ENCODE measurements at regions not wholly inside any gene's neighbourhood (a gene's known extent, or its start where the extent isn't known, plus 50 kb on each side); places are given as distances from the start of the nearest gene placed in this dataset.
"Not testable (repeated sequence)": the region's sequence is repeated elsewhere in the genome, so short reads cannot be mapped to it uniquely, and the experiment has no call there.

GRCh38 chr6:140208286-140208685 is 833.8 kb upstream of the CITED2 start:
- Mint-ChIP-seq H3K4me1 (ENCODE audit: low read depth) (no peaks in the 10 kb centered on the region), H3K4me3 (no peak overlapping the region), H3K27ac (no peak overlapping the region), H3K36me3 (no peaks in the 10 kb centered on the region), H3K27me3 (peaks cover 2% of the 10 kb centered on the region), H3K9me3 (no peaks in the 10 kb centered on the region)
- POLR2A ChIA-PET: no interaction called here
- DNase-seq: no peak
- intact Hi-C loops (cut with micrococcal nuclease): no loop called here
- CTCF ChIA-PET: interaction anchor here (0.6 kb wide), 1 partner anchor 409 kb away, joined by 4 read pairs; no protein-coding TSS in a partner anchor

- H3K36me3 Mint-ChIP-seq: no peaks in the 10 kb centered on the region
- intact Hi-C loops (cut with micrococcal nuclease): no loop called here
- no peak overlapping the region for H3K4me3 Mint-ChIP-seq
- ChIA-PET CTCF (no interaction called here), POLR2A (no interaction called here)
- H3K9me3 Mint-ChIP-seq: no peaks in the 10 kb centered on the region
- no peak overlapping the region for H3K27ac Mint-ChIP-seq
- no peak for DNase-seq
- peaks cover 2% of the 10 kb centered on the region for H3K27me3 Mint-ChIP-seq
- no peaks in the 10 kb centered on the region for H3K4me1 Mint-ChIP-seq (ENCODE audit: low read depth)
Measured at GRCh38 chr6:140205795-140206593, 831.5 kb upstream of the CITED2 start.

- Mint-ChIP-seq H3K4me1 (ENCODE audit: low read depth) (no peaks in the 10 kb centered on the region), H3K36me3 (no peaks in the 10 kb centered on the region), H3K27me3 (peaks cover 2% of the 10 kb centered on the region), H3K27ac (no peak overlapping the region), H3K4me3 (no peak overlapping the region), H3K9me3 (no peaks in the 10 kb centered on the region)
- ChIA-PET POLR2A (no interaction called here), CTCF (no interaction called here)
- intact Hi-C loops (cut with micrococcal nuclease): no loop called here
- DNase-seq: no peak
Measured at GRCh38 chr6:140204154-140204553, 829.7 kb upstream of the CITED2 start.

- Mint-ChIP-seq H3K9me3 (no peaks in the 10 kb centered on the region), H3K27me3 (peaks cover 2% of the 10 kb centered on the region), H3K36me3 (no peaks in the 10 kb centered on the region), H3K4me1 (ENCODE audit: low read depth) (no peaks in the 10 kb centered on the region), H3K4me3 (no peak overlapping the region), H3K27ac (no peak overlapping the region)
- no peak for DNase-seq
- CTCF ChIA-PET: no interaction called here
- intact Hi-C loops (cut with micrococcal nuclease): no loop called here
- POLR2A ChIA-PET: no interaction called here
Measured at GRCh38 chr6:140203661-140204147, 829.3 kb upstream of the CITED2 start.

- intact Hi-C loops (cut with micrococcal nuclease): no loop called here
Measured at GRCh38 chr6:140202964-140203515, 828.6 kb upstream of the CITED2 start.

GRCh38 chr6:140201787-140202458 is 827.5 kb upstream of the CITED2 start:
- ChIA-PET POLR2A (no interaction called here), CTCF (interaction anchor here (0.5 kb wide), 1 partner anchor 40 kb away, joined by 3 read pairs; no protein-coding TSS in a partner anchor)
- Mint-ChIP-seq H3K4me3 (no peak overlapping the region), H3K27ac (no peak overlapping the region), H3K4me1 (ENCODE audit: low read depth) (no peaks in the 10 kb centered on the region), H3K9me3 (no peaks in the 10 kb centered on the region), H3K36me3 (no peaks in the 10 kb centered on the region), H3K27me3 (peaks cover 2% of the 10 kb centered on the region)
- intact Hi-C loops (cut with micrococcal nuclease): no loop called here
- DNase-seq: no peak

More at GRCh38 chr6:140202964-140203515, 828.6 kb upstream of the CITED2 start:
- no peak for DNase-seq
- no peak overlapping the region for H3K4me3 Mint-ChIP-seq
- ChIA-PET POLR2A (no interaction called here), CTCF (no interaction called here)
- no peaks in the 10 kb centered on the region for H3K36me3 Mint-ChIP-seq
- no peak overlapping the region for H3K27ac Mint-ChIP-seq
- H3K9me3 Mint-ChIP-seq: no peaks in the 10 kb centered on the region
- no peaks in the 10 kb centered on the region for H3K4me1 Mint-ChIP-seq (ENCODE audit: low read depth)
- peaks cover 2% of the 10 kb centered on the region for H3K27me3 Mint-ChIP-seq

- CTCF ChIA-PET: interaction anchor here (0.5 to 0.7 kb wide), 2 partner anchors 707 to 725 kb away, joined by 4 read pairs; no protein-coding TSS in a partner anchor
- intact Hi-C loops (cut with micrococcal nuclease): no loop called here
- H3K9me3 Mint-ChIP-seq: peaks cover 18% of the 10 kb centered on the region
Measured at GRCh38 chr6:140193269-140193668, 818.8 kb upstream of the CITED2 start.

GRCh38 chr6:140192018-140192417 is 817.6 kb upstream of the CITED2 start:
- no peak for DNase-seq
- H3K27ac Mint-ChIP-seq: no peak overlapping the region
- H3K9me3 Mint-ChIP-seq: peaks cover 28% of the 10 kb centered on the region
- H3K36me3 Mint-ChIP-seq: no peaks in the 10 kb centered on the region
- intact Hi-C loops (cut with micrococcal nuclease): no loop called here
- ChIA-PET CTCF (no interaction called here), POLR2A (no interaction called here)
- no peaks in the 10 kb centered on the region for H3K4me1 Mint-ChIP-seq (ENCODE audit: low read depth)
- H3K27me3 Mint-ChIP-seq: peaks cover 5% of the 10 kb centered on the region
- no peak overlapping the region for H3K4me3 Mint-ChIP-seq

More at GRCh38 chr6:140193269-140193668, 818.8 kb upstream of the CITED2 start:
- H3K4me3 Mint-ChIP-seq: no peak overlapping the region
- POLR2A ChIA-PET: no interaction called here
- H3K4me1 Mint-ChIP-seq (ENCODE audit: low read depth): no peaks in the 10 kb centered on the region
- peaks cover 4% of the 10 kb centered on the region for H3K27me3 Mint-ChIP-seq
- no peak for DNase-seq
- no peaks in the 10 kb centered on the region for H3K36me3 Mint-ChIP-seq
- H3K27ac Mint-ChIP-seq: no peak overlapping the region

GRCh38 chr6:140189263-140189662 is 814.8 kb upstream of the CITED2 start:
- DNase-seq; POLR2A ChIA-PET; intact Hi-C loops (cut with micrococcal nuclease); H3K27ac Mint-ChIP-seq; CTCF ChIA-PET; H3K27me3 Mint-ChIP-seq; H3K4me1 Mint-ChIP-seq (ENCODE audit: low read depth); H3K4me3 Mint-ChIP-seq; H3K36me3 Mint-ChIP-seq: not testable (repeated sequence)
- H3K9me3 Mint-ChIP-seq: peaks cover 26% of the 10 kb centered on the region

- Mint-ChIP-seq H3K27ac (no peak overlapping the region), H3K27me3 (peaks cover 2% of the 10 kb centered on the region), H3K9me3 (peaks cover 10% of the 10 kb centered on the region), H3K4me1 (ENCODE audit: low read depth) (no peaks in the 10 kb centered on the region), H3K4me3 (no peak overlapping the region), H3K36me3 (no peaks in the 10 kb centered on the region)
- no peak for DNase-seq
- ChIA-PET CTCF (no interaction called here), POLR2A (no interaction called here)
- intact Hi-C loops (cut with micrococcal nuclease): no loop called here
Measured at GRCh38 chr6:140185991-140186390, 811.5 kb upstream of the CITED2 start.

- POLR2A ChIA-PET: no interaction called here
- no peak for DNase-seq
- H3K36me3 Mint-ChIP-seq: no peaks in the 10 kb centered on the region
- no peak overlapping the region for H3K4me3 Mint-ChIP-seq
- intact Hi-C loops (cut with micrococcal nuclease): no loop called here
- no peaks in the 10 kb centered on the region for H3K4me1 Mint-ChIP-seq (ENCODE audit: low read depth)
- peaks cover 2% of the 10 kb centered on the region for H3K27me3 Mint-ChIP-seq
- H3K9me3 Mint-ChIP-seq: peaks cover 9% of the 10 kb centered on the region
- no peak overlapping the region for H3K27ac Mint-ChIP-seq
- CTCF ChIA-PET: no interaction called here
Measured at GRCh38 chr6:140183881-140184280, 809.4 kb upstream of the CITED2 start.

GRCh38 chr6:140182821-140183220 is 808.4 kb upstream of the CITED2 start:
- Mint-ChIP-seq H3K4me1 (ENCODE audit: low read depth) (no peaks in the 10 kb centered on the region), H3K9me3 (peaks cover 5% of the 10 kb centered on the region), H3K36me3 (no peaks in the 10 kb centered on the region), H3K27me3 (peaks cover 2% of the 10 kb centered on the region), H3K27ac (no peak overlapping the region), H3K4me3 (no peak overlapping the region)
- intact Hi-C loops (cut with micrococcal nuclease): no loop called here
- CTCF ChIA-PET: no interaction called here
- POLR2A ChIA-PET: no interaction called here
- DNase-seq: no peak
